PC-9 (cell line): ENCODE measurements at regions not wholly inside any gene's neighbourhood (a gene's known extent, or its start where the extent isn't known, plus 50 kb on each side); places are given as distances from the start of the nearest gene placed in this dataset.

Source experiments
- CTCF ChIP-seq: fragments of 200-600 bp; sonication (generic); conservative IDR thresholded peaks from 2 replicates; pipeline ENCODE4 v1.6.1; 2017; ENCODE audit warnings: mixed run types, antibody characterized with exemption, mild to moderate bottlenecking, moderate library complexity
- EZH2 ChIP-seq: fragments of 200-600 bp; sonication (generic); IDR thresholded peaks from 2 replicates; pipeline ENCODE4 v1.8.0; 2017; ENCODE audit warnings: antibody characterized with exemption, low read depth

GRCh38 chr5:103427326-103427725 lies 135.3 kb downstream of the NUDT12 start:
- no peak for TF ChIP-seq CTCF
- TF ChIP-seq EZH2: no peak
